Osteoblast (primary cell): ENCODE measurements at regions not wholly inside any gene's neighbourhood (a gene's known extent, or its start where the extent isn't known, plus 50 kb on each side); places are given as distances from the start of the nearest gene placed in this dataset.
"Not testable (repeated sequence)": the region's sequence is repeated elsewhere in the genome, so short reads cannot be mapped to it uniquely, and the experiment has no call there.

Experiments used
- DNase-seq: peaks from one replicate; pipeline ENCODE4 v3.0.0; 2011; ENCODE audit warnings: low spot score, mixed read lengths; ENCODE audit not compliant: insufficient read length; ENCODE audit errors: missing footprints
- H2AFZ ChIP-seq: 2 replicates; pipeline ENCODE4 v1.6.0; 2011; ENCODE audit warnings: mild to moderate bottlenecking, low read length
- H3K27ac ChIP-seq: 2 replicates; pipeline ENCODE4 v1.5.1; 2011; ENCODE audit warnings: mild to moderate bottlenecking, low read depth, low read length, moderate library complexity
- H3K27me3 ChIP-seq: 2 replicates; pipeline ENCODE4 v1.6.0; 2012; ENCODE audit warnings: mild to moderate bottlenecking, control low read depth, inconsistent platforms, low read length, moderate library complexity; ENCODE audit not compliant: insufficient read depth
- H3K36me3 ChIP-seq: 2 replicates; pipeline ENCODE4 v1.5.1; 2011; ENCODE audit warnings: mild to moderate bottlenecking, low read length, control low read depth, moderate library complexity; ENCODE audit not compliant: insufficient read depth
- H3K4me1 ChIP-seq: 2 replicates; pipeline ENCODE4 v1.5.1; 2011; ENCODE audit warnings: mild to moderate bottlenecking, low read length, control low read depth, moderate library complexity; ENCODE audit not compliant: insufficient read depth
- H3K4me2 ChIP-seq: 2 replicates; pipeline ENCODE4 v1.6.0; 2011; ENCODE audit warnings: mild to moderate bottlenecking, low read length; ENCODE audit not compliant: insufficient read depth
- H3K4me3 ChIP-seq: fragments of 200-600 bp; sonication (generic); 3 replicates; pipeline ENCODE4 v1.5.1; 2012; ENCODE audit warnings: mild to moderate bottlenecking, low read length, inconsistent platforms; ENCODE audit not compliant: insufficient read depth
- H3K79me2 ChIP-seq: 2 replicates; pipeline ENCODE4 v1.6.0; 2012; ENCODE audit warnings: mild to moderate bottlenecking, low read length, control low read depth, inconsistent platforms; ENCODE audit not compliant: insufficient read depth
- H3K9me3 ChIP-seq: 2 replicates; pipeline ENCODE4 v1.5.1; 2011; ENCODE audit warnings: low read depth, low read length, control low read depth
- H4K20me1 ChIP-seq: 2 replicates; pipeline ENCODE4 v1.6.0; 2012; ENCODE audit warnings: mild to moderate bottlenecking, low read length, control low read depth; ENCODE audit not compliant: insufficient read depth
- TF ChIP-seq, protein P1 (sequence below): IDR thresholded peaks from 2 replicates; pipeline ENCODE4 v1.5.1; 2011; ENCODE audit warnings: mild to moderate bottlenecking, low read depth, low read length, moderate library complexity; ENCODE audit errors: extremely low read depth

DNA sequence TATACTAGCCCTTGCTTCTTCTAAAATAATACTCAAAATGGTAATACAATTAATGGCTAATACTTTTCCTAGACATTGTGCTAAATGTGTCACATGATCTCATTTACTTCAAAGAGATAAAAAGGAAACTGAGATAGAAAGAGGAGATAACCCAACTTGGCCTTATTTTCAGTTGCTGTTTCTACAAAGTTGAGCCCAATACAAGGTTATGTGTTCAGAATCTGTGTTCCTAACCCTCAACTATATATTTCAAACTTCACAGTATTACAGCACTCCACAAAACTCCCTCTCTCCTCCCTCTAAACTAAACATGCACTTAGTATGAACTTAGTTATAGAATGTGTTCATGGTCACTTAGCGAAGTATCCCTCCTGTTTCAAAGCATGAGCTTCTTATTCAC is 277.9 kb downstream of the CCER1 start:
- TF ChIP-seq, protein P1, sequence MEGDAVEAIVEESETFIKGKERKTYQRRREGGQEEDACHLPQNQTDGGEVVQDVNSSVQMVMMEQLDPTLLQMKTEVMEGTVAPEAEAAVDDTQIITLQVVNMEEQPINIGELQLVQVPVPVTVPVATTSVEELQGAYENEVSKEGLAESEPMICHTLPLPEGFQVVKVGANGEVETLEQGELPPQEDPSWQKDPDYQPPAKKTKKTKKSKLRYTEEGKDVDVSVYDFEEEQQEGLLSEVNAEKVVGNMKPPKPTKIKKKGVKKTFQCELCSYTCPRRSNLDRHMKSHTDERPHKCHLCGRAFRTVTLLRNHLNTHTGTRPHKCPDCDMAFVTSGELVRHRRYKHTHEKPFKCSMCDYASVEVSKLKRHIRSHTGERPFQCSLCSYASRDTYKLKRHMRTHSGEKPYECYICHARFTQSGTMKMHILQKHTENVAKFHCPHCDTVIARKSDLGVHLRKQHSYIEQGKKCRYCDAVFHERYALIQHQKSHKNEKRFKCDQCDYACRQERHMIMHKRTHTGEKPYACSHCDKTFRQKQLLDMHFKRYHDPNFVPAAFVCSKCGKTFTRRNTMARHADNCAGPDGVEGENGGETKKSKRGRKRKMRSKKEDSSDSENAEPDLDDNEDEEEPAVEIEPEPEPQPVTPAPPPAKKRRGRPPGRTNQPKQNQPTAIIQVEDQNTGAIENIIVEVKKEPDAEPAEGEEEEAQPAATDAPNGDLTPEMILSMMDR, result no peak
- Histone ChIP-seq H3K27ac (no peak overlapping the region), H3K79me2 (no peaks in the 10 kb centered on the region), H3K9me3 (no peaks in the 10 kb centered on the region), H3K4me3 (no peak overlapping the region), H3K36me3 (no peaks in the 10 kb centered on the region), H3K27me3 (no peaks in the 10 kb centered on the region), H3K4me1 (peaks cover 6% of the 10 kb centered on the region), H2AFZ (no peak overlapping the region), H4K20me1 (no peaks in the 10 kb centered on the region), H3K4me2 (no peak overlapping the region)
- no peak for DNase-seq

DNA sequence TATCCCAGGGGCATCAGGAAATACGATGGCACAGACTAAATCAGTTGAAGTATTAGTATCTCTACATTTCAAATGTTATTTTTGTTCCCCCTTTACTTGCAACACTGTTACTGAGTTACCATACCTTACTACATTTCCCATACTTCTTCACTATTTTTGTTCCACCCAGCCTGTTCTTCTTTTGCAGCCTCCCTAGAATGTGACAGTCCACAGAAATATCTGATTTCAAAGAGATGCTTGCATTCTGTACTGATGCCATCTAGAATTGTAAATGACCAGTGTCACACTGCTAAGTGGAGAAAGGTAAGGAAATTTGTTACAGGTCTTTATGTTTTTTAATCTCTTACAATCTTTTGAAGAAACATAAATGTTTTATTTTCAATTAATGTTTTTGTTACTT is 279.9 kb downstream of the CCER1 start:
- no peaks in the 10 kb centered on the region for H3K36me3 ChIP-seq

DNA sequence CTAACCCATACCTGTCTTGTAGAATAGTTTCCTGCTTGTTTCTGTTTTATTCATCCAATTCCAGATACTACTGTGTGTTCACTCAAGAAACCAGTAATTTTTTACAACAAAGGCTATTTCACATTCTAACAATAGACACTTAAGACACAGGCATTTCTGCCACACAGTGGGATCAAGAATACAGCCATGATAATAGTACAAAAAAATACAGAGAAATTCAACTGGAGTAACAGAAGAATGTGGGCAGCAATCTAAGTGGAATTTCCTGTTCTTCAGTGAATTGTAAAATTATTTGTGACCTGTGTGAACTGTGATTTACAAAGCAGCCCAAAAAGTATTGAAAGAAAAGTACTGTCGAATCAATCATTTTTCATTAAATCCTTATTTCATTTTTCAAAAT is 282.9 kb downstream of the CCER1 start:
- Histone ChIP-seq H3K9me3 (no peaks in the 10 kb centered on the region), H3K79me2 (no peaks in the 10 kb centered on the region), H3K27me3 (no peaks in the 10 kb centered on the region), H3K4me2 (no peak overlapping the region), H3K4me1 (no peaks in the 10 kb centered on the region), H3K27ac (no peak overlapping the region), H3K36me3 (no peaks in the 10 kb centered on the region), H3K4me3 (no peak overlapping the region), H4K20me1 (no peaks in the 10 kb centered on the region), H2AFZ (no peak overlapping the region)
- TF ChIP-seq, protein P1, result no peak
- DNase-seq, result no peak

More for the DNA sequence above, 279.9 kb downstream of the CCER1 start:
- no peaks in the 10 kb centered on the region for H3K4me1 ChIP-seq
- no peaks in the 10 kb centered on the region for H3K9me3 ChIP-seq
- no peak overlapping the region for H3K27ac ChIP-seq
- no peak overlapping the region for H2AFZ ChIP-seq
- H3K79me2 ChIP-seq, result no peaks in the 10 kb centered on the region
- no peak overlapping the region for H3K4me2 ChIP-seq
- no peaks in the 10 kb centered on the region for H4K20me1 ChIP-seq
- TF ChIP-seq, protein P1, result no peak
- no peak overlapping the region for H3K4me3 ChIP-seq
- no peak for DNase-seq
- H3K27me3 ChIP-seq, result no peaks in the 10 kb centered on the region

DNA sequence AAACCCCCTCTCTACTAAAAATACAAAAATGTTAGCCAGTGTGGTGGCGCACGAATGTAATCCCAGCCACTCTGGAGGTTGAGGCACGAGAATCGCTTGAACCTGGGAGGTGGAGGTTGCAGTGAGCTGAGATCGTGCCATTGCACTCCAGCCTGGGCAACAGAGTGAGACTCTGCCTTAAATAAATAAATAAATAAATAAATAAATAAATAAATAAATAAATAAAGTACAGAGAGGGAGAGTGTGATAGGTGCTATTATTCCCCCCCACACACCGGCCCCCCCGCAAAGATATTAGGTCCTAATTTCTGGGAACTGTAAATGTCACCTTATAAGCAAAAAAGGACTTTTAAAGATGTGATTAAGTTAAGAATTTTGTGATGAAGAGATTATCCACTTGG is 291.0 kb downstream of the CCER1 start:
- H3K27ac ChIP-seq, H2AFZ ChIP-seq, H3K36me3 ChIP-seq, H3K9me3 ChIP-seq, H3K4me1 ChIP-seq, DNase-seq, H3K4me2 ChIP-seq, H3K27me3 ChIP-seq, H3K79me2 ChIP-seq, H3K4me3 ChIP-seq, H4K20me1 ChIP-seq: not testable (repeated sequence)

DNA sequence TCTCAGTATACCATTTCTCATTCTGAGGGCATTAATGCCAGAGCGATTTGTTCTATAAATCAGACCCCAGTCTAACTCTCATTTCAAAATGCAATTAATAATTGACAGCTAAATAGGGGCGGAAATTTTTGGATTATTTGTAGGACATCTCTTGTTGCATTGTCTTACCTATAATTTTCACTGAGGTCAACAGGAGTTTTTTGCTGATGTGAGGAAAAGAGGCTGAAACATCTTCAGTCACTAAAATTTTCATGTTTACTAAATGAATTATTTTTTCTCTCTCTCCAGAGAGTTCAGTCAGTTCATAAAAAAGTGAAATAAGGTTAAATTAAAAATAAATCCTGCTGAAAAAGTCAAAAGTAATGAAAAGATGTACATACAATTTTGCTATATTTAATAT is 295.9 kb downstream of the CCER1 start:
- Histone ChIP-seq H4K20me1 (no peaks in the 10 kb centered on the region), H3K4me1 (no peaks in the 10 kb centered on the region), H3K4me3 (no peak overlapping the region), H3K4me2 (no peak overlapping the region), H3K27ac (no peak overlapping the region), H3K27me3 (no peaks in the 10 kb centered on the region), H2AFZ (no peak overlapping the region), H3K9me3 (no peaks in the 10 kb centered on the region), H3K79me2 (no peaks in the 10 kb centered on the region), H3K36me3 (no peaks in the 10 kb centered on the region)
- TF ChIP-seq, protein P1, result no peak
- DNase-seq, result no peak
